HG03066 (cell line): ENCODE measurements at regions not wholly inside any gene's neighbourhood (a gene's known extent, or its start where the extent isn't known, plus 50 kb on each side); places are given as distances from the start of the nearest gene placed in this dataset.

Source experiments
- ATAC-seq: cut with Tn5 transposase; IDR thresholded peaks from one replicate; pipeline ENCODE4 v1.9.1; 2021; ENCODE audit warnings: low read depth; ENCODE audit not compliant: unreplicated experiment

GRCh38 chr9:103894184-103894583, 199.9 kb upstream of the SMC2 start:
- no peak for ATAC-seq

- no peak for ATAC-seq
Measured at GRCh38 chr9:103898550-103898949, 195.6 kb upstream of the SMC2 start.

- ATAC-seq: no peak
Measured at GRCh38 chr9:103899866-103900265, 194.2 kb upstream of the SMC2 start.

DNA sequence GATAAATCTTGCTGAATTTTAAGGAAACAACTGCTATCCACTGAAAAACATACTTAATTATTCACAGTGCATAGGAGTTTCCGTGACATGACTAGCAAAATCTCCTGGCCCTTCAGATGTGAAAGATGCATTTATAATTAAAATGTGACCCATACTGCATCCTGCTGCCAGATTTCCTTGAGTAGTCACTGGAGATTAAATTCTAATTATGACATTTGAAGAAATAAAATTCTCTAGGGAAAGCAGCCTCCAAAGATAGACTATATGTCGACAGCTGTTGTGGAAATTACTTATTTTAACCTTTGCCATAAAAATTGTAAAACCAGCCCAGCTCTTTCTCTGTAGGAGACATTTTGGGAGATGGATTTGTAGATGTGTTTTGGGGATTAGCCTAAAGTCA, 193.6 kb upstream of the SMC2 start:
- ATAC-seq: no peak

DNA sequence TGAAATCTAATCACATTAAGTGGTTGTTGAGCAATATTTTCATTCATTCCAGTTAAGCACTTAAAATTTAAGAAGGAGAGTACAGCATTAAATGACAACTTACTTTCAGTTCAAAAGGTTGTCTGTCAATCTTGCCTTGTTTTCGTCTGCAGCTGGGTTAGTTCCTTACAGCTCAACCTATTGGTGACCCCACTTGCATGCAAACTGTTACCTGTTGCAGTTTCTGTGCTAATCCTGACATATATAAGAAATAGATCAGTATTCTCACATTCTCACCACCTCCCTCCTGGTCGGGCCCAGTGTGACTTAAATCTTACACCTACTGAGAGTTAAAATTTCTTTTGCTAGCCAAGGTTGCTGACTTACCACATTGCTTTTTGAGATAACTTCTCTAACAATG, 191.8 kb upstream of the SMC2 start:
- peak; percentile 53 for ATAC-seq

DNA sequence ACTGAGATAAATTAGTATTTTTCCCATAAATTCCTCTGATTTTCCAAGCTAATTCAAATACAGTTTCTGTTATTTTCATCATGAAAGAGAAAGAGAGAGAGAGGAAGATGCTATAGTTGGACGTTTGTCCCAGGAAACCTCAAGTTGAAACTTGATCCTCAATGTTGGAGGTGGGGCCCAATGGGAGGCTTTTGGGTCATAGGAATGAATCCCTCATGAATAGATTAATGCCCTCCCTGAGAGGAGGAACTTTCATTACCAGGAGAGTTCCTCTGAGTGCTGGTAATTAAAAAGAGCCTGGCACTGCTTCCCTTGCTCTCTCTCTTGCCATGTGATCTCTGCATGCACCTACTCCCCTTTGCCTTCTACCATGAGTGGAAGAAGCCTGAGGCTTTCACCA, 189.9 kb upstream of the SMC2 start:
- ATAC-seq: no peak

DNA sequence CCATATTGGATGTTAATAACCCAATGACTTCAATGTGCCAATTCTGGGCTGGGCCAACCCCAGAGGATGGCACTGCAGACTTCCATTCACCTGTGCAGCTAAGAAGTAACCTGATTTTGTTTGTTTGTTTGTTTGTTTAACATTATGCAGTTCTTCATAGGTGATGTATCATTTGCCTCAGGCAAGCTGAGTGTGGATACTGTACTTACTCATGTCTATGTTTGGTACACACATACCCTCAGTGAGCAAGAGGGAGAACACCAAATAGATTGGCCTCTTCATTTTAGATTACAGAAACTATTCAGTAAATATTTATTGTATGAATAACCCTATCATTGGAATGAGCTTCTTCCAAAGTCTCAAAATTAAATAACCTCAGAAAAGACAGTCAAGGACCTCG, 180.2 kb upstream of the SMC2 start:
- ATAC-seq: no peak

DNA sequence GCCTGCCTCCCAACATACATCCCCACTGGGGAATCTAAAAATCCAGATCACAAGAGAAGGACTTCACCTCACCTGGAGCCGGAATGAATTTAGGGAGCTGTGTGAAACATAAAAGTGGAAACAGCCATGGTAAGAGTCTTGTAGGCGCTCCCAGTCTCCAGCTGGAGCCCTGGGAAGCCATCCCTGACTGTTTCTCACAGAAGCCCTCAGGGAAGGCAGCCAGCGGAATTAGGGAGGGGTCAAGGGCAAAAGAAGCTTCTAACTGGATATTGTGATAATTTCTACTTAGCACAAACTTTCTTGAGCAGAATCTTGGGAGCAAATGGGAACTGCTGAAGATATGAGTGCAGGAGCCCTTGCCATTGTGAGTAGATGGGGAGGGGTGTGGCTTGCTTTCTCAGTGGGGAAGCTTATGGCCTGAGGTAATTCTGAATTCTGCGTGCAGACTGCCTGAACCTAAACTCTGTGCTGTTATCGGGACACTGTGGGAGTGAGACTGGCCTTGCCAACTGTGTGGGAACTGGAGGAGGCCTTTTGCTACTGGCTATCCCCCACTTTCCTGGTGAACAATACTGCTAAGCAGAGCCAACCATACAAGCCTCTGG, 174.4 kb upstream of the SMC2 start:
- ATAC-seq: no peak

DNA sequence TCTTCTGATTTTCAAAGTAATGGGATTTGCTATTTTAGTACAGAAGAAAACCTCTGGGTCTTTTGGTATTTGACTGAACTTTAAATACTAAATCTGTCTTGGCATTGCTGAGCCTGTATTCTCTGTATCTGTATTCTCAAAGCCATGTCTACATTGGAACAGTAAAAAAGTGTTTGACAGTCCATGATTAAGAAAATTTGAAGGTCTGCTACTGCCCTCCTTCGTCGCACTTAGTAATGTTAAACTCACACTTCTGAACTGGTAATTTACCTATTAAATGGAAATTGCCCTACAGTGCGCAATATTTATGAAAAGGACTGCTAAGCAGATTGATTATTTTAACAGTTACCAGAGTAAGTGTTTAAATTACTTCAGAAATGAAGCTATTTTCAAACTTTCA, 165.7 kb upstream of the SMC2 start:
- ATAC-seq: no peak

- no peak for ATAC-seq
Measured at GRCh38 chr9:103941104-103941503, 153.0 kb upstream of the SMC2 start.

GRCh38 chr9:103942200-103942599, 151.9 kb upstream of the SMC2 start:
- ATAC-seq: no peak

- no peak for ATAC-seq
Measured at GRCh38 chr9:103942651-103943050, 151.5 kb upstream of the SMC2 start.

DNA sequence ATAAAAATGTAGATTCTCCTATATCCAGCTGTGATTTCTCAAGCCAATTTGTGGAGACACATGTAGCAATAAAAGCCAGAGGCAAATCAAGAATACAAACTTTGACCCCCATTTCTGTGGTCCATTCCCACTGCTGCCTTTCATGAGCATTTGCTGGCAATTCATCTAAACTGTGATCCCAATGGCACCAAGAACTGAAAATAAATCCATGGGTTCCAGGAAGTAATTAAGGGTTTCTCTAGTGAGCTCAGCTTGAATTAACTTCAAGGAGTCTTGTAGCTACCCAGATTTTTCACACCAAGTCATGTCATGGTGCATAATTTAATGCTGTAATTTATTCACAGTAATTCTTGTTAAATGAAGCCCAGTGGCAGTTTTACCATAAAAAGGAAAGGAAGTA, 145.0 kb upstream of the SMC2 start:
- ATAC-seq: no peak

GRCh38 chr9:103977163-103977562, 116.9 kb upstream of the SMC2 start:
- ATAC-seq: no peak

DNA sequence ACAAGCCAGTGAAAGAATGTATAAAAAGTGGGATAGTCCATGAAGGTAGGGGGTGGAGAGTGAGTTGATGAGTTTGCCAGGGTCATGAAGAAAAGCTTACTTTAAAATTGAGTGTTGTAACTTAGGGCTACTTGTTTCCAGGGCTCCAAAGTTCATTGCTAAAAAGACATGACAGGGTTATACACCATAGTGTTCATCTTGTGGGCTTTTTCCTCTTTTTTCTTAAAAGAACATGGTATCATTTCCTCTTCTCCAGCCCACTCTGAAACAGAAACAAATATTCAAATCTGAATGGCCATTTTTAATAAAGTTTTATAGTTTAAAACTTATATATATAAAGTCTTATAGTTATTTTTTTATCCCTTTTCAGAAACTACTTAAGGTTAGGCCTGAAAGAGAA, 115.7 kb upstream of the SMC2 start:
- ATAC-seq: no peak

DNA sequence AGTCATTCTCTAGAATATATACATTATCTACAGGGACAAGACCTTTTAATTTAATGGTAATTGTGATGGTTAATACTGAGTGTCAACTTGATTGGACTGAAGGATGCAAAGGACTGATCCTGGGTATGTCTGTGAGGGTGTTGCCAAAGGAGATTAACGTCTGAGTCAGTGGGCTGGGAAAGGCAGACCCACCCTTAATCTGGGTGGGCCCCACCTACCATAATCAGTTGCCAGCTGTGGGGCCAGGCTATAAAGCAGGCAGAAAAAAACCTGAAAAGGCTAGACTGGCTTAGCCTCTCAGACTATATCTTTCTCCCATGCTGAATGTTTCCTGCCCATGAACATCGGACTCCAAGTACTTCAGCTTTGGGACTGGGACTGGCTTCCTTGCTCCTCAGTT, 112.2 kb upstream of the SMC2 start:
- no peak for ATAC-seq

GRCh38 chr9:103985077-103985476, 109.0 kb upstream of the SMC2 start:
- no peak for ATAC-seq

DNA sequence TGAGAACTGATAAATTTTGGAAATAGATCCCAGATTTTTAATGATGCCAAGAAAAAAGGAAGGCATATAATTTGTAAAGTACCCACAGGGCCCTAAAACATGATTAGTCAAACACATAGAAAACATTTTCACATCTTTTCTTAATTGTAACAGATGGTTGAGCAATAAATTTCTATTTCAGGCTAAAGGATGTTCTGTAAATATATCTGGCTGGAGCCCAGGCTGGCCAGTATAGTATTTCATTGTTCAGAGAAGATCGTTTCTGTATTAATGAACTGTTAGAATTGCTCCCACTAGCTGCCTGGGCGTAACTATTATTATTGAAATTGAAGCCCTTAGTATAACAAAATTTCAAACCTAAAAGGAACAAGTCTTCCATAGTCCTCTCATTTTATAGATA, 105.3 kb upstream of the SMC2 start:
- no peak for ATAC-seq

DNA sequence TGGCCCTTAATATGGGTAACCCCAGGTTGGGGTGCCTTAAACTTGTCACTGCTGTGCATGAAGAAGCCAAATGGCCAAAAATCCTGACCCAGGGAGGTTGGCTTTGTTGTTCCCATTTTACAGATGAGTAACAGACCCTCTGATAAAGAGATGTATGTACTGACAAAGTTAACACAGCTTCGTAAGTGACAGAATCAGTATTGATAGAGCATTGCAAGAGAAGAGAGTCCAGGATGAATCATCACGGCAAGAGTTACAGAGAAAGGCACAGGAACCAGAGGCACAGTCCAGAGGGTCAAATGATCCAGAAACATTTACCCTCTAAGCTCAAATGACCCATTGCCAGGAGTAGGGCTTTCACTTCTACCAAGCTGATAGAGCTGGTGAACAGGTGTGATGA, 103.8 kb upstream of the SMC2 start:
- ATAC-seq: no peak

DNA sequence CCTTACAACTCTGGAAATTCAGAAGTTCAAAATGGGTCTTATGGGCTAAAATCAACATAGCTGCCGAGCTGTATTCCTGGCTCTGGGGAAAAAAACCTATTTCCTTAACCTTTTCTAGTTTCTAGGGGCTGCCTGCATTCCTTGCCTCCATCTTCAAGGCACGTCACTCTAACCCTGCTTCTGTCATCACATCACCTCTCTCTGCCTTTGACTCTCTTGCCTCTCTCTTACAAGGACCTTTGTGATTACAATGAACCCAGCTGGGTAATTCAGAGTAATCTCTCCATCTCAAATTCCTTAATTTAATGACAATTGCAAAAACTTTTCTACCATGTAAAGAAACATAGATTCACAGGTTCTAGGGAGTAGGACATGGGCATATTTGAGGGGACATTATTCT, 103.1 kb upstream of the SMC2 start:
- ATAC-seq: no peak

DNA sequence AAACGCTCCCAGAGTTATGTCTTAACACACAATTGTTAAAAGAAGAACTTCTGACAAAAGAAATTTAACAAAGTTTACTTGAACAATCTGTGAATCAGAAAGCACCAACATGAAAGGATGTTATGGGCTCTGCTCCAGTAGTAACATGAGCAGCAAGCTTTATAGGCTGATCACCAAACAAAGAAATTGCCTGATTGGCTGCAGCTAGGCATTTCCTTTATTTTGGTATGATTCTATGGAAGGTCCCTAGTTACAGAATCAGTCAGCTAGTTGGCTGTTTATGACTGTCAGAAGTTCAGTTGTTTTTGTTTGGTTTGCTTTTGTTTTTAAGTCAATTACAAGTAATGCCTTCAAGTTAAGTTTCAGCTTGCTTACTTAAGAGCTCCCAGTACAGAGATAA, 102.4 kb upstream of the SMC2 start:
- ATAC-seq: no peak

DNA sequence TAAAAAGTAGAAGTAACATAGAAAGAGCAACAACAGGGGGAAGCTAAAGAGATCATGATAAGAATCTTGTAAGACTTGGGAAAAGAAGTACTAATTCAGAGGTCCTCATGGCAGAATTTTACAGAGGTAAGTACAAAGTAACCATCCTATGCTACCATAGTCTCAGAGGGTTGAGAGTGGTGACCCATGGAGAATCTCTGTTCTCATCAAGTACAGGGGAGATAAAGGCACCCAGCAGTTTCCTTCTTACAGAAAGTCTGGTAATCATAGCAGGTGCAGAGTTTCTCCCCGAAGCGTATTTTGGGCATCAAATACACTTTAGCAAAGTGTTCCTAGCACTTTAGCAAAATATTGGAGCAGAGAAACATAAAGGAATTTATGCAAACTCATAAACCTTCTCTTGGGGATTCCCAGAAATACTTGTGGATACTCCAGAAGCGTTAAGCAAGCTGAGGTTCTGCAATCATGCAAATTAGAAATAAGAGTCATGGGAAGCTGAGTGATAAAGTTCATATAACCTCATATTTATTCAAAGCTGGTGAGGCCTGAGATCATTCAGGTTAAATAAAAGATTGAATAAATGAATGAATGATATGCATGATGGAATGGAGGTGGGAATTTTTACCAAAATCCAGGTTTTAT, 101.0 kb upstream of the SMC2 start:
- no peak for ATAC-seq

- ATAC-seq: no peak
Measured at GRCh38 chr9:103997856-103998370, 96.2 kb upstream of the SMC2 start.
